Right lobe of liver (tissue), 6 donors: ENCODE measurements at regions not wholly inside any gene's neighbourhood (a gene's known extent, or its start where the extent isn't known, plus 50 kb on each side); places are given as distances from the start of the nearest gene placed in this dataset.

ENCODE experiments used
- ATAC-seq, 4 donors: fragments of 200-7000 bp; cut with Tn5 transposase; one replicate each; pipeline ENCODE4 v1.9.1; 2020; ENCODE audit warnings: mild to moderate bottlenecking in 4 of 4, moderate library complexity in 4 of 4
- DNase-seq, 3 donors: peaks; one replicate each; pipeline ENCODE4 v3.0.0-alpha.2; 2020
- H3K27ac ChIP-seq, 3 donors: fragments of 200-600 bp; one replicate each; pipeline ENCODE4 v1.8.0; 2022
- H3K27me3 ChIP-seq, 2 donors: fragments of 200-600 bp; one replicate each; pipeline ENCODE4 v1.8.0; 2022
- H3K36me3 ChIP-seq, 4 donors: fragments of 200-600 bp; sonication (generic) in 1 of 4; one replicate each; pipeline versions ENCODE4 v1.5.1 to v1.8.0; 2017 to 2022; ENCODE audit warnings: control low read depth in 1 of 4
- H3K4me1 ChIP-seq, 4 donors: fragments of 200-600 bp; sonication (generic) in 1 of 4; one replicate each; pipeline versions ENCODE4 v1.5.1 to v1.8.0; 2017 to 2022; ENCODE audit warnings: control low read depth in 1 of 4
- H3K4me3 ChIP-seq, 3 donors: fragments of 200-600 bp; one replicate each; pipeline ENCODE4 v1.8.0; 2022
- H3K9me3 ChIP-seq, 4 donors: fragments of 200-600 bp; sonication (generic) in 1 of 4; one replicate each; pipeline versions ENCODE4 v1.5.1 to v1.8.0; 2017 to 2022; ENCODE audit warnings: control low read depth in 1 of 4
- CTCF ChIP-seq, 4 donors: fragments of 200-600 bp in 3 of 4; fragments of 450-650 bp in 1 of 4; IDR thresholded peaks; one replicate each; pipeline versions ENCODE4 v1.5.1 to v1.8.0; 2016 to 2022; ENCODE audit warnings: antibody characterized with exemption in 4 of 4, mild to moderate bottlenecking in 2 of 4
- POLR2A ChIP-seq: fragments of 450-650 bp; IDR thresholded peaks from one replicate; pipeline ENCODE4 v1.6.1; 2017; ENCODE audit warnings: antibody characterized with exemption, mild to moderate bottlenecking
- WGBS: methylation state at CpG from one replicate; pipeline ENCODE4 v1.1.6; 2018; ENCODE audit warnings: low coverage, low lambda C conversion rate; ENCODE audit not compliant: insufficient coverage; ENCODE audit errors: missing lambda C conversion rate; 5-methylcytosine and 5-hydroxymethylcytosine counted together
- intact Hi-C, 2 donors: fragments of 100-400 bp; cut with DNase I; formaldehyde crosslinking; loops; one replicate each; pipeline versions ENCODE4 v1.11.2 to v1.14.1; 2022
- donor health status: DM: no; HTN: yes; CAD: no.
- donor health status: DM: no; HTN: no; CAD: no.
- donor health status: DM: no; HTN: no; CAD: no.
- donor health status: DM: no; HTN: yes; CAD: no.
- donor health status: DM: no; HTN: yes; CAD: no.

GRCh38 chr4:28784188-28784587, 1923.5 kb downstream of the STIM2 start:
- Histone ChIP-seq H3K27me3 (no peaks in the 10 kb centered on the region), H3K4me3 (no peak overlapping the region), H3K4me1 (no peaks in the 10 kb centered on the region), H3K9me3 (no peaks in the 10 kb centered on the region), H3K36me3 (no peaks in the 10 kb centered on the region), H3K27ac (no peak overlapping the region)
- TF ChIP-seq CTCF (IDR thresholded peaks at IDR 0.05) (no peak), POLR2A (no peak)
- ATAC-seq (no peak), DNase-seq (no peak)
- intact Hi-C loops: no loop called here

GRCh38 chr4:28787947-28788346, 1927.3 kb downstream of the STIM2 start:
- ATAC-seq (no peak), DNase-seq (no peak)
- intact Hi-C loops: no loop called here
- TF ChIP-seq CTCF (IDR thresholded peaks at IDR 0.05) (no peak), POLR2A (no peak)
- no peaks in the 10 kb centered on the region for H3K4me1 ChIP-seq
- H3K27ac ChIP-seq: no peak overlapping the region
- no peak overlapping the region for H3K4me3 ChIP-seq
- no peaks in the 10 kb centered on the region for H3K27me3 ChIP-seq
- 22% methylated on average over 2 of the region's 2 CpGs for WGBS
- no peaks in the 10 kb centered on the region for H3K36me3 ChIP-seq
- no peaks in the 10 kb centered on the region for H3K9me3 ChIP-seq

- Histone ChIP-seq H3K9me3 (no peaks in the 10 kb centered on the region), H3K4me3 (no peak overlapping the region), H3K27ac (no peak overlapping the region), H3K4me1 (no peaks in the 10 kb centered on the region), H3K36me3 (no peaks in the 10 kb centered on the region), H3K27me3 (no peaks in the 10 kb centered on the region)
- DNase-seq: no peak
- WGBS: 86% methylated on average over 9 of the region's 12 CpGs
- intact Hi-C loops: no loop called here
- ATAC-seq: no peak
- no peak for TF ChIP-seq POLR2A
- no peak for TF ChIP-seq CTCF (IDR thresholded peaks at IDR 0.05)
Measured at GRCh38 chr4:28788929-28789490, 1928.4 kb downstream of the STIM2 start.

GRCh38 chr4:28792917-28793597, 1927.1 kb upstream of the PCDH7 start:
- 32% methylated on average over 4 of the region's 4 CpGs for WGBS
- Histone ChIP-seq H3K9me3 (peaks cover 0 to 3% (median 0%) of the 10 kb centered on the region in 4 donors), H3K4me1 (no peaks in the 10 kb centered on the region), H3K27me3 (no peaks in the 10 kb centered on the region), H3K27ac (no peak overlapping the region), H3K36me3 (no peaks in the 10 kb centered on the region), H3K4me3 (no peak overlapping the region)
- no peak for ATAC-seq
- DNase-seq: no peak
- TF ChIP-seq POLR2A (no peak), CTCF (IDR thresholded peaks at IDR 0.05) (no peak)
- intact Hi-C loops: no loop called here
